HG02571 (cell line): ENCODE measurements at regions not wholly inside any gene's neighbourhood (a gene's known extent, or its start where the extent isn't known, plus 50 kb on each side); places are given as distances from the start of the nearest gene placed in this dataset.
"Not testable (repeated sequence)": the region's sequence is repeated elsewhere in the genome, so short reads cannot be mapped to it uniquely, and the experiment has no call there.

ENCODE experiments used
- ATAC-seq: cut with Tn5 transposase; IDR thresholded peaks from one replicate; pipeline ENCODE4 v1.9.1; 2021; ENCODE audit warnings: mild to moderate bottlenecking, moderate library complexity; ENCODE audit not compliant: unreplicated experiment

GRCh38 chr1:218904416-218904815 is 269.3 kb upstream of the LYPLAL1 start:
- ATAC-seq = no peak

- ATAC-seq = no peak
Observed at GRCh38 chr1:218916720-218917119, 257.0 kb upstream of the LYPLAL1 start.

- ATAC-seq = no peak
Observed at GRCh38 chr1:218917656-218918055, 256.0 kb upstream of the LYPLAL1 start.

- ATAC-seq = no peak
Observed at GRCh38 chr1:218925777-218926176, 247.9 kb upstream of the LYPLAL1 start.

GRCh38 chr1:218926631-218927030 is 247.0 kb upstream of the LYPLAL1 start:
- ATAC-seq = no peak

GRCh38 chr1:218930000-218930399 is 243.7 kb upstream of the LYPLAL1 start:
- ATAC-seq = no peak

GRCh38 chr1:218930472-218931241 is 243.0 kb upstream of the LYPLAL1 start:
- no peak for ATAC-seq

- ATAC-seq = no peak
Observed at GRCh38 chr1:218931324-218931723, 242.4 kb upstream of the LYPLAL1 start.

GRCh38 chr1:218933513-218933912 is 240.2 kb upstream of the LYPLAL1 start:
- no peak for ATAC-seq

GRCh38 chr1:218935408-218935807 is 238.3 kb upstream of the LYPLAL1 start:
- ATAC-seq = not testable (repeated sequence)

GRCh38 chr1:218938259-218938658 is 235.4 kb upstream of the LYPLAL1 start:
- ATAC-seq = no peak

- no peak for ATAC-seq
Observed at GRCh38 chr1:218939095-218939494, 234.6 kb upstream of the LYPLAL1 start.

GRCh38 chr1:218942431-218942830 is 231.2 kb upstream of the LYPLAL1 start:
- no peak for ATAC-seq

GRCh38 chr1:218943371-218943770 is 230.3 kb upstream of the LYPLAL1 start:
- no peak for ATAC-seq

- ATAC-seq = no peak
Observed at GRCh38 chr1:218945050-218945449, 228.6 kb upstream of the LYPLAL1 start.

- ATAC-seq = no peak
Observed at GRCh38 chr1:218946147-218946546, 227.5 kb upstream of the LYPLAL1 start.

- ATAC-seq = no peak
Observed at GRCh38 chr1:218948446-218948845, 225.2 kb upstream of the LYPLAL1 start.

- ATAC-seq = no peak
Observed at GRCh38 chr1:218953386-218953785, 220.3 kb upstream of the LYPLAL1 start.

- no peak for ATAC-seq
Observed at GRCh38 chr1:218957971-218958370, 215.7 kb upstream of the LYPLAL1 start.

- no peak for ATAC-seq
Observed at GRCh38 chr1:218959784-218960183, 213.9 kb upstream of the LYPLAL1 start.

- ATAC-seq = no peak
Observed at GRCh38 chr1:218964471-218965185, 209.1 kb upstream of the LYPLAL1 start.

- ATAC-seq = no peak
Observed at GRCh38 chr1:218965821-218966220, 207.9 kb upstream of the LYPLAL1 start.
